A549 (cell line): ENCODE measurements at regions not wholly inside any gene's neighbourhood (a gene's known extent, or its start where the extent isn't known, plus 50 kb on each side); places are given as distances from the start of the nearest gene placed in this dataset.

ENCODE experiments used
- ATAC-seq, 2 experiments: fragments of 200-7000 bp in 1 of 2; fragments of >200 bp in 1 of 2; cut with Nextera tagmentation in 1 of 2; cut with Tn5 transposase in 1 of 2; 3 replicates each; pipeline versions ENCODE4 v1.8.0 to v1.9.1; 2018 to 2020; ENCODE audit warnings: mild to moderate bottlenecking in 1 of 2, moderate library complexity in 1 of 2
- CTCF ChIA-PET: fragments of 300-600 bp; sonication (Branson Sonifier 250); formaldehyde crosslinking; extraction: SDS; loops from one replicate; lab custom pipeline; 2021; ENCODE audit warnings: antibody characterized with exemption, inconsistent platforms; lab: Yijun Ruan, JAX
- POLR2A ChIA-PET: fragments of 350-600 bp; formaldehyde crosslinking; extraction: SDS; loops from one replicate; lab custom pipeline; 2021; ENCODE audit warnings: antibody characterized with exemption, inconsistent platforms; lab: Yijun Ruan, JAX
- DNase-seq, 2 experiments: peaks; one replicate each; pipeline versions ENCODE4 v3.0.0 to v3.0.0-alpha.2; 2011 to 2016; ENCODE audit warnings: low read depth in 1 of 2, low spot score in 1 of 2
- FAIRE-seq: peaks from 2 replicates; lab custom pipeline; 2011; peaks lifted over from hg19 to GRCh38; lab: Jason Lieb, UNC
- H3K27ac ChIP-seq, 2 experiments: fragments of >200 bp; sonication (Bioruptor Twin); formaldehyde crosslinking; 3 replicates each; pipeline ENCODE4 v1.5.1; 2016 to 2017
- H3K4me1 ChIP-seq: fragments of >200 bp; sonication (Bioruptor Twin); formaldehyde crosslinking; 3 replicates; pipeline ENCODE4 v1.6.1; 2016
- H3K4me2 ChIP-seq: fragments of >200 bp; sonication (Bioruptor Twin); formaldehyde crosslinking; 3 replicates; pipeline ENCODE4 v1.6.1; 2016
- H3K4me3 ChIP-seq: fragments of >200 bp; sonication (Bioruptor Twin); formaldehyde crosslinking; 3 replicates; pipeline ENCODE4 v1.5.1; 2016
- H3K9me3 ChIP-seq: fragments of >200 bp; sonication (Bioruptor Twin); formaldehyde crosslinking; 3 replicates; pipeline ENCODE4 v1.6.1; 2016
- BHLHE40 ChIP-seq: IDR thresholded peaks from 2 replicates; pipeline ENCODE4 v1.6.1; 2012; ENCODE audit warnings: low read depth, low read length, inconsistent platforms
- CEBPB ChIP-seq, 2 experiments: fragments of >200 bp in 1 of 2; sonication (Bioruptor Twin) in 1 of 2; formaldehyde crosslinking in 1 of 2; IDR thresholded peaks; 2 replicates each; pipeline ENCODE4 v1.6.1; 2012 to 2016
- CHD4 ChIP-seq: fragments of 200-600 bp; sonication (generic); IDR thresholded peaks from 2 replicates; pipeline ENCODE4 v1.6.1; 2016; ENCODE audit warnings: antibody characterized with exemption, mild to moderate bottlenecking, borderline replicate concordance
- EHF ChIP-seq: fragments of 250-450 bp; sonication (Bioruptor Pico); IDR thresholded peaks from 2 replicates; pipeline ENCODE4 v1.5.0; 2020; ENCODE audit warnings: mild to moderate bottlenecking
- EP300 ChIP-seq, 2 experiments: fragments of >200 bp; sonication (Bioruptor Twin); formaldehyde crosslinking; IDR thresholded peaks; 2 replicates in 1 of 2; 3 replicates in 1 of 2; pipeline ENCODE4 v1.6.1; 2016 to 2017
- FOSB ChIP-seq: fragments of 250-450 bp; sonication (Bioruptor Pico); IDR thresholded peaks from 2 replicates; pipeline ENCODE4 v1.5.0; 2020; ENCODE audit warnings: mild to moderate bottlenecking, moderate library complexity
- HDAC2 ChIP-seq: fragments of 200-600 bp; sonication (generic); IDR thresholded peaks from 2 replicates; pipeline ENCODE4 v1.6.1; 2016
- HMGXB4 ChIP-seq: fragments of 250-450 bp; sonication (Bioruptor Pico); IDR thresholded peaks from 2 replicates; pipeline ENCODE4 v1.5.0; 2021; ENCODE audit warnings: mild to moderate bottlenecking, moderate library complexity, borderline replicate concordance
- KDM1A ChIP-seq: fragments of 200-600 bp; sonication (generic); IDR thresholded peaks from 2 replicates; pipeline ENCODE4 v1.6.1; 2016; ENCODE audit warnings: low read depth, mild to moderate bottlenecking
- MYC ChIP-seq: IDR thresholded peaks from 2 replicates; pipeline ENCODE4 v1.6.1; 2012; ENCODE audit warnings: mild to moderate bottlenecking, inconsistent platforms, low read length, improper control_type of control experiment, borderline replicate concordance
- NPAS2 ChIP-seq: fragments of 250-450 bp; sonication (Bioruptor Pico); IDR thresholded peaks from 2 replicates; pipeline ENCODE4 v1.8.0; 2022; ENCODE audit warnings: mild to moderate bottlenecking, moderate library complexity, borderline replicate concordance
- NR3C1 ChIP-seq: fragments of >200 bp; sonication (Bioruptor Twin); formaldehyde crosslinking; IDR thresholded peaks from 3 replicates; pipeline ENCODE4 v1.6.1; 2017
- POLR2AphosphoS2 ChIP-seq: conservative IDR thresholded peaks from 2 replicates; pipeline ENCODE4 v1.6.1; 2012; ENCODE audit warnings: low read length, improper control_type of control experiment, inconsistent platforms
- RAD21 ChIP-seq, 2 experiments: fragments of >200 bp in 1 of 2; sonication (Bioruptor Twin) in 1 of 2; formaldehyde crosslinking in 1 of 2; IDR thresholded peaks in 1 of 2; conservative IDR thresholded peaks in 1 of 2; 2 replicates in 1 of 2; 3 replicates in 1 of 2; pipeline ENCODE4 v1.6.1; 2012 to 2018; ENCODE audit warnings: inconsistent platforms in 1 of 2
- RARB ChIP-seq: fragments of 250-450 bp; sonication (Bioruptor Pico); IDR thresholded peaks from 2 replicates; pipeline ENCODE4 v1.8.0; 2021; ENCODE audit warnings: mild to moderate bottlenecking, moderate library complexity
- REST ChIP-seq: fragments of 200-600 bp; sonication (generic); IDR thresholded peaks from 2 replicates; pipeline ENCODE4 v1.6.1; 2016; ENCODE audit warnings: antibody characterized with exemption, mild to moderate bottlenecking, moderate library complexity
- RFX5 ChIP-seq: fragments of 450-650 bp; IDR thresholded peaks from 2 replicates; pipeline ENCODE4 v1.7.1; 2014; ENCODE audit warnings: antibody characterized with exemption, mild to moderate bottlenecking, moderate library complexity
- SREBF2 ChIP-seq: fragments of 450-650 bp; IDR thresholded peaks from 2 replicates; pipeline ENCODE4 v1.6.1; 2014; ENCODE audit warnings: mild to moderate bottlenecking, moderate library complexity
- TP53 ChIP-seq: fragments of 250-450 bp; sonication (Bioruptor Pico); IDR thresholded peaks from 2 replicates; pipeline ENCODE4 v1.5.0; 2021; ENCODE audit warnings: mild to moderate bottlenecking, moderate library complexity
- ZFP36 ChIP-seq: fragments of 450-650 bp; IDR thresholded peaks from 2 replicates; pipeline ENCODE4 v1.6.1; 2014; ENCODE audit warnings: borderline replicate concordance; ENCODE audit not compliant: partially characterized antibody
- WGBS: methylation state at CpG from one replicate; pipeline ENCODE4 v1.1.6; 2017; ENCODE audit errors: missing lambda C conversion rate; 5-methylcytosine and 5-hydroxymethylcytosine counted together
- TF ChIP-seq, protein P1 (sequence below): fragments of 450-650 bp; IDR thresholded peaks from 2 replicates; pipeline ENCODE4 v1.6.1; 2014; ENCODE audit warnings: antibody characterized with exemption
- TF ChIP-seq, protein P2 (sequence below): fragments of >200 bp; sonication (Bioruptor Twin); formaldehyde crosslinking; IDR thresholded peaks from 3 replicates; pipeline ENCODE4 v1.5.1; 2016

DNA sequence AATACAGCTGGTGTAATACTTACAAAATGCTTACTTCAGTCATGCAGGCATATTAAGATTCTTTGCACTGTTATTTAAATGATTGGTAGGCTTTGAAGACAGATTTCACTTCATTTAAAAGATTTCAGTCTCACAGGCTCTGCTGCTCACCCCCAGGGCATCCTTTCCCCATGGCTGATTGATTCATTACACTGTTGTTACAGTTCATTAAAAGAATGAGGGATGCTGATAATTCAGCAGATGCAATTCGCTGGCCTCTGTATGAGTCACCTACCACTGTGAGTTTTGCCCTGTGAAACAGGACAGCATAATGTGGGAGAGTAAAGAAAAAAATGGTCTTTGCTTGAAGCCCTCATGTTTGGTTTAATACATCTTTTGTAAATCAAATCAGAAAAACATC, 246.9 kb downstream of the CYLC2 start:
- Histone ChIP-seq H3K4me1 (no peaks in the 10 kb centered on the region), H3K9me3 (no peaks in the 10 kb centered on the region), H3K27ac (no peak overlapping the region), H3K4me2 (no peak overlapping the region), H3K4me3 (no peak overlapping the region)
- ChIA-PET POLR2A (no interaction called here), CTCF (no interaction called here)
- FAIRE-seq (no peak), ATAC-seq (no peak), DNase-seq (no peak)
- TF ChIP-seq REST (no peak), FOSB (no peak), TP53 (no peak), RFX5 (no peak), ZFP36 (no peak), NPAS2 (CRISPR knock-in tag) (no peak), CHD4 (no peak)
- TF ChIP-seq, protein P1, sequence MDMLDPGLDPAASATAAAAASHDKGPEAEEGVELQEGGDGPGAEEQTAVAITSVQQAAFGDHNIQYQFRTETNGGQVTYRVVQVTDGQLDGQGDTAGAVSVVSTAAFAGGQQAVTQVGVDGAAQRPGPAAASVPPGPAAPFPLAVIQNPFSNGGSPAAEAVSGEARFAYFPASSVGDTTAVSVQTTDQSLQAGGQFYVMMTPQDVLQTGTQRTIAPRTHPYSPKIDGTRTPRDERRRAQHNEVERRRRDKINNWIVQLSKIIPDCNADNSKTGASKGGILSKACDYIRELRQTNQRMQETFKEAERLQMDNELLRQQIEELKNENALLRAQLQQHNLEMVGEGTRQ: no peak
- WGBS: 0% methylated on average over 1 of the region's 1 CpG

DNA sequence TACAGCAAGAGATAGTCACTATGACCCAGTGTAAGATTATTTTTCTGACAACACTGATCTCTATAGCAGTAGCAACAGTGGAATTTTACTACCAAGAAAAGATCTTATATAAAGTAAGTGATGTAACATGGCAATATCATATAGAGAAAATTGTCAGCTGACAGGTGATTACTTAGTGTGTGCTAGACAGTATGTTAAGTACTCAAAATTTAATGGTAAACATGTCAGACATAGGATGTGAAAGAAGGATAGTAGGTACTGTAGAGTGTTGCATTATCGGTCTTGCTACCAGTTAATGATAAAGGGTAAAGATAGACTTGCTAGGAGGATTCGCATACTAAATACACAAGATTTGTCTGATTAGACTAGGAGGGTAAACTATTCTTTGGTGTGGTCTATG, 247.4 kb downstream of the CYLC2 start:
- no peak overlapping the region for H3K4me2 ChIP-seq
- DNase-seq (no peak), ATAC-seq (no peak), FAIRE-seq (no peak)
- no peaks in the 10 kb centered on the region for H3K9me3 ChIP-seq
- H3K27ac ChIP-seq: no peak overlapping the region
- ChIA-PET CTCF (no interaction called here), POLR2A (no interaction called here)
- TF ChIP-seq HDAC2 (no peak), CHD4 (no peak), POLR2AphosphoS2 (no peak), TP53 (no peak), RARB (CRISPR knock-in tag) (no peak), EHF (no peak), HMGXB4 (CRISPR knock-in tag) (no peak), SREBF2 (no peak), NR3C1 (no peak), KDM1A (no peak), NPAS2 (CRISPR knock-in tag) (no peak), MYC (no peak), BHLHE40 (no peak), CEBPB (IDR thresholded peaks at IDR 0.05) (no peak), EP300 (IDR thresholded peaks at IDR 0.05) (no peak), RAD21 (conservative IDR thresholded peaks at IDR 0.05 in 1 of 2, IDR thresholded peaks at IDR 0.05 in 1 of 2) (no peak)
- TF ChIP-seq, protein P2, sequence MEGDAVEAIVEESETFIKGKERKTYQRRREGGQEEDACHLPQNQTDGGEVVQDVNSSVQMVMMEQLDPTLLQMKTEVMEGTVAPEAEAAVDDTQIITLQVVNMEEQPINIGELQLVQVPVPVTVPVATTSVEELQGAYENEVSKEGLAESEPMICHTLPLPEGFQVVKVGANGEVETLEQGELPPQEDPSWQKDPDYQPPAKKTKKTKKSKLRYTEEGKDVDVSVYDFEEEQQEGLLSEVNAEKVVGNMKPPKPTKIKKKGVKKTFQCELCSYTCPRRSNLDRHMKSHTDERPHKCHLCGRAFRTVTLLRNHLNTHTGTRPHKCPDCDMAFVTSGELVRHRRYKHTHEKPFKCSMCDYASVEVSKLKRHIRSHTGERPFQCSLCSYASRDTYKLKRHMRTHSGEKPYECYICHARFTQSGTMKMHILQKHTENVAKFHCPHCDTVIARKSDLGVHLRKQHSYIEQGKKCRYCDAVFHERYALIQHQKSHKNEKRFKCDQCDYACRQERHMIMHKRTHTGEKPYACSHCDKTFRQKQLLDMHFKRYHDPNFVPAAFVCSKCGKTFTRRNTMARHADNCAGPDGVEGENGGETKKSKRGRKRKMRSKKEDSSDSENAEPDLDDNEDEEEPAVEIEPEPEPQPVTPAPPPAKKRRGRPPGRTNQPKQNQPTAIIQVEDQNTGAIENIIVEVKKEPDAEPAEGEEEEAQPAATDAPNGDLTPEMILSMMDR: no peak
- no peak overlapping the region for H3K4me3 ChIP-seq
- WGBS: 53% methylated on average over 2 of the region's 2 CpGs
- no peaks in the 10 kb centered on the region for H3K4me1 ChIP-seq
